ENCODE measurements at regions not wholly inside any gene's neighbourhood (a gene's known extent, or its start where the extent isn't known, plus 50 kb on each side); places are given as distances from the start of the nearest gene placed in this dataset.

GRCh38 chr19:30160426-30160825 lies 211.8 kb upstream of the ZNF536 start:
- no peak for FAIRE-seq
- TF ChIP-seq RNF2 (IDR thresholded peaks at IDR 0.05; ENCODE audit: borderline replicate concordance, low read depth) (no peak), ATOH8 (CRISPR knock-in tag; IDR thresholded peaks at IDR 0.05; ENCODE audit: low read depth) (no peak), JUNB (IDR thresholded peaks at IDR 0.05) (no peak), HEYL (CRISPR knock-in tag; IDR thresholded peaks at IDR 0.05) (no peak), HDAC2 (IDR thresholded peaks at IDR 0.05) (no peak), FOSB (CRISPR knock-in tag; IDR thresholded peaks at IDR 0.05) (no peak), RARB (CRISPR knock-in tag; IDR thresholded peaks at IDR 0.05) (no peak), HOXB13 (CRISPR knock-in tag; IDR thresholded peaks at IDR 0.05; ENCODE audit: low read depth) (no peak), ZSCAN20 (CRISPR knock-in tag; IDR thresholded peaks at IDR 0.05) (no peak), NFE2L2 (conservative IDR thresholded peaks at IDR 0.05; ENCODE audit: low read length) (no peak), SREBF2 (IDR thresholded peaks at IDR 0.05) (no peak), EP300 (IDR thresholded peaks at IDR 0.05) (no peak), TFCP2L1 (CRISPR knock-in tag; IDR thresholded peaks at IDR 0.05) (no peak), MYC (IDR thresholded peaks at IDR 0.05; ENCODE audit: borderline replicate concordance, low read length) (no peak), USF2 (IDR thresholded peaks at IDR 0.05) (no peak), POLR2A (IDR thresholded peaks at IDR 0.05; ENCODE audit: low read length) (no peak), SMC3 (IDR thresholded peaks at IDR 0.05) (no peak)
- Histone ChIP-seq H3K4me3 (no peak overlapping the region), H3K4me1 (no peaks in the 10 kb centered on the region), H3K4me2 (no peak overlapping the region), H3K9me3 (peaks cover 6% of the 10 kb centered on the region; the same call in 2 of the 3 replicates), H3K27ac (no peak overlapping the region)
- no peak for DNase-seq (ENCODE audit: low read depth in 1 of 2, low spot score in 1 of 2)
- no peak for ATAC-seq
- POLR2A ChIA-PET, result interaction anchor here (0.7 kb wide), 1 partner anchor 42 kb away, joined by 3 read pairs; no protein-coding TSS in a partner anchor
- CTCF ChIA-PET, result interaction anchor here (1.0 kb wide), 2 partner anchors 9 to 34 kb away, joined by 3 read pairs; no protein-coding TSS in a partner anchor
- WGBS (ENCODE audit: missing lambda C conversion rate), result 2% methylated on average over 9 of the region's 9 CpGs

- H3K4me3 ChIP-seq, result no peak overlapping the region
- TF ChIP-seq HDAC2 (IDR thresholded peaks at IDR 0.05) (no peak), USF2 (IDR thresholded peaks at IDR 0.05) (no peak)
- DNase-seq (ENCODE audit: low read depth in 1 of 2, low spot score in 1 of 2) (no peak), ATAC-seq (no peak), FAIRE-seq (no peak)
- no peak overlapping the region for H3K27ac ChIP-seq
- H3K4me2 ChIP-seq, result no peak overlapping the region
- 15% methylated on average over 7 of the region's 7 CpGs for WGBS (ENCODE audit: missing lambda C conversion rate)
- ChIA-PET CTCF (interaction anchor here (1.0 kb wide), 1 partner anchor 10 kb away, joined by 3 read pairs; no protein-coding TSS in a partner anchor), POLR2A (interaction anchor here (0.7 kb wide), 1 partner anchor 41 kb away, joined by 3 read pairs; no protein-coding TSS in a partner anchor)
- no peaks in the 10 kb centered on the region for H3K4me1 ChIP-seq
- peaks cover 6% of the 10 kb centered on the region; the same call in 2 of the 3 replicates for H3K9me3 ChIP-seq
Measured at GRCh38 chr19:30161021-30161655, 211.0 kb upstream of the ZNF536 start.

- TF ChIP-seq HOXB5 (CRISPR knock-in tag; IDR thresholded peaks at IDR 0.05) (no peak), HOXA7 (CRISPR knock-in tag; IDR thresholded peaks at IDR 0.05) (no peak), JUN (IDR thresholded peaks at IDR 0.05) (no peak), ZC3H11A (IDR thresholded peaks at IDR 0.05) (no peak), ELK1 (IDR thresholded peaks at IDR 0.05; ENCODE audit: low read depth, low read length) (no peak), POLR2AphosphoS2 (conservative IDR thresholded peaks at IDR 0.05; ENCODE audit: low read length) (no peak), TP53 (CRISPR knock-in tag; IDR thresholded peaks at IDR 0.05) (no peak), REST (IDR thresholded peaks at IDR 0.05) (no peak), NFE2L2 (conservative IDR thresholded peaks at IDR 0.05; ENCODE audit: low read length) (no peak), ZNF302 (CRISPR knock-in tag; IDR thresholded peaks at IDR 0.05) (no peak), HDAC2 (IDR thresholded peaks at IDR 0.05) (no peak)
- no peak overlapping the region for H3K4me3 ChIP-seq
- no peaks in the 10 kb centered on the region for H3K4me1 ChIP-seq
- no peak overlapping the region for H3K27ac ChIP-seq
- no peak overlapping the region for H3K4me2 ChIP-seq
- ChIA-PET CTCF (no interaction called here), POLR2A (no interaction called here)
- ATAC-seq (no peak), FAIRE-seq (peak; percentile 49), DNase-seq (ENCODE audit: low read depth in 1 of 2, low spot score in 1 of 2) (no peak)
- peaks cover 6% of the 10 kb centered on the region; the same call in 2 of the 3 replicates for H3K9me3 ChIP-seq
- WGBS (ENCODE audit: missing lambda C conversion rate), result 4% methylated on average over 5 of the region's 5 CpGs
Measured at GRCh38 chr19:30161770-30162169, 210.4 kb upstream of the ZNF536 start.

Data from A549 (cell line).